HCT116 (cell line): ENCODE measurements at regions not wholly inside any gene's neighbourhood (a gene's known extent, or its start where the extent isn't known, plus 50 kb on each side); places are given as distances from the start of the nearest gene placed in this dataset.

Experiments
- ATAC-seq: fragments of 200-7000 bp; cut with Tn5 transposase; 2 replicates; pipeline ENCODE4 v1.9.1; 2020; ENCODE audit warnings: mild to moderate bottlenecking, moderate library complexity
- BruUV-seq: library from RNA; stranded (reverse); fragments of 400-500 nt; replicated peaks from 2 replicates; lab custom pipeline; 2021; lab: Mats Ljungman, UMichigan
- CTCF ChIA-PET: fragments of 300-600 bp; sonication (Branson Sonifier 250); formaldehyde crosslinking; loops from one replicate; lab custom pipeline; 2021; ENCODE audit warnings: antibody characterized with exemption; lab: Charles Lee
- POLR2A ChIA-PET: fragments of 300-600, 350-600 bp; sonication (Branson Sonifier 250); formaldehyde crosslinking; loops from one replicate; lab custom pipeline; 2021; ENCODE audit warnings: antibody characterized with exemption; lab: Charles Lee
- RAD21 ChIA-PET, 2 experiments: fragments of 300-600 bp; sonication (Branson Sonifier 250); formaldehyde crosslinking; loops; one replicate each; lab custom pipeline; 2023; ENCODE audit warnings: low total read pairs in 2 of 2; ENCODE audit not compliant: uncharacterized antibody in 2 of 2, unreplicated experiment in 2 of 2, low non-redundant PET in 1 of 2; lab: Charles Lee
- DNase-seq: peaks from one replicate; pipeline ENCODE4 v3.0.0-alpha.2; 2010; ENCODE audit warnings: low read depth, low spot score
- H2AFZ ChIP-seq: fragments of 200-600 bp; shearing (Covaris generic), sonication (generic); 2 replicates; pipeline ENCODE4 v1.6.1; 2017; ENCODE audit warnings: low read depth, mixed run types, mixed read lengths, antibody characterized with exemption, low read length; ENCODE audit not compliant: poor library complexity, severe bottlenecking
- H3K27ac ChIP-seq: 2 replicates; pipeline ENCODE4 v1.5.1; 2012; ENCODE audit warnings: low read depth, low read length
- H3K27me3 ChIP-seq: fragments of 200-600 bp; sonication (generic); 2 replicates; pipeline ENCODE4 v1.6.1; 2016; ENCODE audit warnings: mixed run types, low read length, mixed read lengths; ENCODE audit not compliant: insufficient read depth
- H3K36me3 ChIP-seq, 2 experiments: fragments of 200-500 bp in 1 of 2; fragments of 200-600 bp in 1 of 2; sonication (Bioruptor generic) in 1 of 2; sonication (generic) in 1 of 2; 2 replicates each; pipeline versions ENCODE4 v1.5.1 to v1.6.1; 2014 to 2016; ENCODE audit warnings: low read length in 2 of 2, inconsistent platforms in 1 of 2, mixed read lengths in 1 of 2, mixed run types in 1 of 2; ENCODE audit not compliant: insufficient read depth in 2 of 2, control insufficient read depth in 1 of 2
- H3K4me1 ChIP-seq, 2 experiments: fragments of 200-600 bp in 1 of 2; sonication (generic) in 1 of 2; 2 replicates each; pipeline versions ENCODE4 v1.5.1 to v1.6.1; 2012 to 2017; ENCODE audit warnings: low read length in 2 of 2, inconsistent platforms in 1 of 2, mild to moderate bottlenecking in 1 of 2, mixed read lengths in 1 of 2, mixed run types in 1 of 2, moderate library complexity in 1 of 2; ENCODE audit not compliant: insufficient read depth in 2 of 2, control insufficient read depth in 1 of 2
- H3K4me2 ChIP-seq: fragments of 200-600 bp; sonication (generic); 2 replicates; pipeline ENCODE4 v1.6.1; 2017; ENCODE audit warnings: mixed run types, low read length, mixed read lengths
- H3K4me3 ChIP-seq, 2 experiments: fragments of 200-600 bp in 1 of 2; sonication (generic) in 1 of 2; replicated peaks in 1 of 2; 2 replicates each; pipeline ENCODE4 v1.5.1; 2011 to 2016; ENCODE audit warnings: low read length in 2 of 2, control low read depth in 1 of 2, low read depth in 1 of 2, mild to moderate bottlenecking in 1 of 2, mixed read lengths in 1 of 2, mixed run types in 1 of 2
- H3K79me2 ChIP-seq: fragments of 200-600 bp; sonication (generic); 2 replicates; pipeline ENCODE4 v1.6.1; 2017; ENCODE audit warnings: mild to moderate bottlenecking, mixed run types, low read length, moderate library complexity, mixed read lengths; ENCODE audit not compliant: insufficient read depth
- H3K9ac ChIP-seq: fragments of 200-600 bp; sonication (generic); 2 replicates; pipeline ENCODE4 v1.6.1; 2016; ENCODE audit warnings: low read length, mixed read lengths
- H3K9me2 ChIP-seq: fragments of 200-600 bp; sonication (generic), shearing (Covaris generic); 2 replicates; pipeline ENCODE4 v1.6.1; 2017; ENCODE audit warnings: mixed run types, mild to moderate bottlenecking, moderate library complexity; ENCODE audit not compliant: insufficient read depth
- H3K9me3 ChIP-seq, 2 experiments: fragments of 200-500 bp in 1 of 2; fragments of 200-600 bp in 1 of 2; sonication (Bioruptor generic) in 1 of 2; sonication (generic) in 1 of 2; 2 replicates each; pipeline ENCODE4 v1.6.1; 2014 to 2017; ENCODE audit warnings: low read length in 2 of 2, mixed read lengths in 2 of 2, inconsistent platforms in 1 of 2, low read depth in 1 of 2, mild to moderate bottlenecking in 1 of 2, mixed run types in 1 of 2, moderate library complexity in 1 of 2; ENCODE audit not compliant: control insufficient read depth in 1 of 2, insufficient read depth in 1 of 2
- H4K20me1 ChIP-seq: fragments of 200-600 bp; sonication (generic), shearing (Covaris generic); 2 replicates; pipeline ENCODE4 v1.6.1; 2017; ENCODE audit warnings: mixed run types, mild to moderate bottlenecking, moderate library complexity; ENCODE audit not compliant: insufficient read depth
- CBX3 ChIP-seq: IDR thresholded peaks from 2 replicates; pipeline ENCODE4 v1.6.1; 2012; ENCODE audit warnings: low read depth
- EGR1 ChIP-seq: IDR thresholded peaks from 2 replicates; pipeline ENCODE4 v1.6.1; 2012; ENCODE audit warnings: low read depth
- ELF1 ChIP-seq: IDR thresholded peaks from 2 replicates; pipeline ENCODE4 v1.6.1; 2012; ENCODE audit warnings: low read depth, borderline replicate concordance
- EZH2 ChIP-seq: fragments of 200-600 bp; sonication (generic); IDR thresholded peaks from 2 replicates; pipeline ENCODE4 v1.6.1; 2017; ENCODE audit warnings: antibody characterized with exemption, mixed run types
- EZH2phosphoT487 ChIP-seq: fragments of 200-600 bp; IDR thresholded peaks from 2 replicates; pipeline ENCODE4 v1.6.1; 2018; ENCODE audit warnings: antibody characterized with exemption, borderline replicate concordance
- FOSL1 ChIP-seq: IDR thresholded peaks from 2 replicates; pipeline ENCODE4 v1.6.1; 2012; ENCODE audit warnings: low read depth
- JUND ChIP-seq: IDR thresholded peaks from 2 replicates; pipeline ENCODE4 v1.6.1; 2012
- POLR2A ChIP-seq: IDR thresholded peaks from 2 replicates; pipeline ENCODE4 v1.7.0; 2011; ENCODE audit warnings: borderline replicate concordance; ENCODE audit not compliant: insufficient read depth, insufficient read length; ENCODE audit errors: extremely low read depth
- POLR2AphosphoS5 ChIP-seq: IDR thresholded peaks from 2 replicates; pipeline ENCODE4 v1.6.1; 2011; ENCODE audit warnings: mild to moderate bottlenecking, low read depth, low read length, moderate library complexity
- RAD21 ChIP-seq: IDR thresholded peaks from 2 replicates; pipeline ENCODE4 v1.6.1; 2012; ENCODE audit warnings: low read depth, mild to moderate bottlenecking
- REST ChIP-seq: IDR thresholded peaks from 2 replicates; pipeline ENCODE4 v1.6.1; 2012; ENCODE audit warnings: low read depth
- SIN3A ChIP-seq: IDR thresholded peaks from 2 replicates; pipeline ENCODE4 v1.6.1; 2012; ENCODE audit warnings: low read depth
- SP1 ChIP-seq: IDR thresholded peaks from 2 replicates; pipeline ENCODE4 v1.6.1; 2012; ENCODE audit warnings: low read depth
- SRF ChIP-seq: IDR thresholded peaks from 2 replicates; pipeline ENCODE4 v1.6.1; 2012; ENCODE audit warnings: low read depth
- TCF7L2 ChIP-seq: IDR thresholded peaks from 2 replicates; pipeline ENCODE4 v1.7.0; 2011; ENCODE audit warnings: borderline replicate concordance, inconsistent platforms; ENCODE audit not compliant: insufficient read depth, insufficient read length; ENCODE audit errors: extremely low read depth
- YY1 ChIP-seq: IDR thresholded peaks from 2 replicates; pipeline ENCODE4 v1.6.1; 2011; ENCODE audit warnings: low read length, low read depth, moderate library complexity, mild to moderate bottlenecking; ENCODE audit not compliant: insufficient replicate concordance; ENCODE audit errors: extremely low read depth
- ZBTB33 ChIP-seq: IDR thresholded peaks from 2 replicates; pipeline ENCODE4 v1.6.1; 2011; ENCODE audit warnings: mild to moderate bottlenecking, low read length, moderate library complexity; ENCODE audit not compliant: insufficient replicate concordance; ENCODE audit errors: extremely low read depth
- ZFX ChIP-seq: fragments of 450-650 bp; IDR thresholded peaks from 2 replicates; pipeline ENCODE4 v1.6.1; 2017
- ZNF274 ChIP-seq: fragments of 200-500 bp; sonication (Bioruptor generic); IDR thresholded peaks from 2 replicates; pipeline ENCODE4 v1.6.1; 2014; ENCODE audit warnings: mild to moderate bottlenecking, low read depth, low read length, inconsistent platforms
- intact Hi-C: fragments of 100-400 bp; cut with micrococcal nuclease; formaldehyde crosslinking; loops from 2 replicates; pipeline ENCODE4 v1.10.0; 2022
- TF ChIP-seq, protein P1 (sequence below), 3 experiments: fragments of 200-600 bp in 1 of 3; sonication (generic) in 1 of 3; IDR thresholded peaks in 2 of 3; conservative IDR thresholded peaks in 1 of 3; 2 replicates each; pipeline ENCODE4 v1.5.1; 2012 to 2017; ENCODE audit warnings: low read depth in 2 of 3, low read length in 2 of 3, antibody characterized with exemption in 1 of 3, borderline replicate concordance in 1 of 3, control low read depth in 1 of 3, mild to moderate bottlenecking in 1 of 3, mixed read lengths in 1 of 3, mixed run types in 1 of 3, moderate library complexity in 1 of 3; ENCODE audit not compliant: insufficient read depth in 1 of 3

DNA sequence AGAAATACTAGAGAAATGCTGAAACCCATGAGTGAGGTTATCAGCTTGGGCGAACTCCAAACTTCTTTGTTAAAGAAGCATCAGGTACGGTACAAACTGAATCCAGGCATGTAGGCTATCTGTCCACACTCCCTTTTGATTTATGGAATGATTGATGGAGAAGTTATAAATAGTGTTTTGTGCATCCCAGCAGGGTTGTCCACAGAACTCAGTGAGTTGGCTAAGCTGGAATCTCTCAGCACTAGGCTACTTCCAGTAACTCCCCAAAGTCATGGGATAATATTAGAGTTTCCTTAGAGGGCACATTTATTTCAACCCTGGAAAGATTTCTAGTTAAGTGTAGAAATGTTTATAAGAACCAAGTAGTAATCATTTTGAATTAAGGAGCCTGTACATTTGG is 186.2 kb upstream of the CRBN start:
- no peak overlapping the region for H3K27ac ChIP-seq
- ATAC-seq (no peak), DNase-seq (no peak)
- H3K27me3 ChIP-seq: no peaks in the 10 kb centered on the region
- no peaks in the 10 kb centered on the region for H3K79me2 ChIP-seq
- H3K4me3 ChIP-seq: no peak overlapping the region
- TF ChIP-seq YY1 (no peak), SP1 (no peak), SIN3A (no peak), FOSL1 (no peak), POLR2A (no peak), TCF7L2 (no peak), REST (no peak), SRF (no peak), ZFX (no peak), ZBTB33 (no peak), POLR2AphosphoS5 (no peak), CBX3 (no peak), ELF1 (no peak), RAD21 (no peak), JUND (no peak), ZNF274 (no peak), EGR1 (no peak), EZH2 (no peak), EZH2phosphoT487 (no peak)
- TF ChIP-seq, protein P1, sequence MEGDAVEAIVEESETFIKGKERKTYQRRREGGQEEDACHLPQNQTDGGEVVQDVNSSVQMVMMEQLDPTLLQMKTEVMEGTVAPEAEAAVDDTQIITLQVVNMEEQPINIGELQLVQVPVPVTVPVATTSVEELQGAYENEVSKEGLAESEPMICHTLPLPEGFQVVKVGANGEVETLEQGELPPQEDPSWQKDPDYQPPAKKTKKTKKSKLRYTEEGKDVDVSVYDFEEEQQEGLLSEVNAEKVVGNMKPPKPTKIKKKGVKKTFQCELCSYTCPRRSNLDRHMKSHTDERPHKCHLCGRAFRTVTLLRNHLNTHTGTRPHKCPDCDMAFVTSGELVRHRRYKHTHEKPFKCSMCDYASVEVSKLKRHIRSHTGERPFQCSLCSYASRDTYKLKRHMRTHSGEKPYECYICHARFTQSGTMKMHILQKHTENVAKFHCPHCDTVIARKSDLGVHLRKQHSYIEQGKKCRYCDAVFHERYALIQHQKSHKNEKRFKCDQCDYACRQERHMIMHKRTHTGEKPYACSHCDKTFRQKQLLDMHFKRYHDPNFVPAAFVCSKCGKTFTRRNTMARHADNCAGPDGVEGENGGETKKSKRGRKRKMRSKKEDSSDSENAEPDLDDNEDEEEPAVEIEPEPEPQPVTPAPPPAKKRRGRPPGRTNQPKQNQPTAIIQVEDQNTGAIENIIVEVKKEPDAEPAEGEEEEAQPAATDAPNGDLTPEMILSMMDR (IDR thresholded peaks at IDR 0.05 in 2 of 3, conservative IDR thresholded peaks at IDR 0.05 in 1 of 3; ENCODE audit: borderline replicate concordance in 1 of 3, insufficient read depth in 1 of 3, low read depth in 2 of 3, low read length in 2 of 3): no peak
- intact Hi-C loops: no loop called here
- ChIA-PET POLR2A (no interaction called here), RAD21 (no interaction called here), CTCF (no interaction called here)
- H3K9me3 ChIP-seq: peaks cover 0 to 25% of the 10 kb centered on the region in 2 experiments; a peak in 3 of 4 replicates
- no peaks in the 10 kb centered on the region for H3K36me3 ChIP-seq
- H3K9ac ChIP-seq: no peak overlapping the region
- no peaks in the 10 kb centered on the region for H4K20me1 ChIP-seq
- no peak overlapping the region for H3K4me2 ChIP-seq
- BruUV-seq: no TSS peak
- no peaks in the 10 kb centered on the region for H3K4me1 ChIP-seq
- no peak overlapping the region for H2AFZ ChIP-seq
- H3K9me2 ChIP-seq: no peaks in the 10 kb centered on the region
